Keratinocyte (primary cell): ENCODE measurements at regions not wholly inside any gene's neighbourhood (a gene's known extent, or its start where the extent isn't known, plus 50 kb on each side); places are given as distances from the start of the nearest gene placed in this dataset.

Experiments
- DNase-seq: peaks from one replicate; pipeline ENCODE4 v3.0.0-alpha.2; 2011; ENCODE audit warnings: low read depth, missing footprints, low spot score
- FAIRE-seq: peaks from 2 replicates; lab custom pipeline; 2011; peaks lifted over from hg19 to GRCh38; lab: Jason Lieb, UNC
- H2AFZ ChIP-seq: 2 replicates; pipeline ENCODE4 v1.6.0; 2012; ENCODE audit warnings: low read length, control low read depth, inconsistent platforms; ENCODE audit not compliant: control insufficient read depth
- H3K27ac ChIP-seq: 2 replicates; pipeline ENCODE4 v1.5.1; 2011; ENCODE audit warnings: low read length; ENCODE audit not compliant: control insufficient read depth, insufficient read depth
- H3K27me3 ChIP-seq: 3 replicates; pipeline ENCODE4 v1.6.0; 2011; ENCODE audit warnings: low read length; ENCODE audit not compliant: control insufficient read depth, insufficient read depth; ENCODE audit errors: extremely low read depth
- H3K36me3 ChIP-seq, 2 experiments: 2 replicates in 1 of 2; 3 replicates in 1 of 2; pipeline ENCODE4 v1.5.1; 2011; ENCODE audit warnings: low read length in 2 of 2, mild to moderate bottlenecking in 1 of 2; ENCODE audit not compliant: control insufficient read depth in 2 of 2, insufficient read depth in 2 of 2; ENCODE audit errors: extremely low read depth in 1 of 2
- H3K4me1 ChIP-seq: 3 replicates; pipeline ENCODE4 v1.5.1; 2011; ENCODE audit warnings: low read length; ENCODE audit not compliant: control insufficient read depth, insufficient read depth; ENCODE audit errors: extremely low read depth
- H3K4me2 ChIP-seq: 3 replicates; pipeline ENCODE4 v1.6.0; 2011; ENCODE audit warnings: low read depth, low read length; ENCODE audit not compliant: control insufficient read depth, insufficient read depth; ENCODE audit errors: extremely low read depth
- H3K4me3 ChIP-seq, 3 experiments: fragments of 200-600 bp in 1 of 3; sonication (generic) in 1 of 3; 2 replicates in 2 of 3; 3 replicates in 1 of 3; pipeline ENCODE4 v1.5.1; 2011 to 2016; ENCODE audit warnings: low read length in 3 of 3, mild to moderate bottlenecking in 3 of 3, control low read depth in 2 of 3, inconsistent platforms in 1 of 3, low read depth in 1 of 3, mixed read lengths in 1 of 3, mixed run types in 1 of 3, moderate library complexity in 1 of 3; ENCODE audit not compliant: control insufficient read depth in 2 of 3, insufficient read depth in 2 of 3; ENCODE audit errors: extremely low read depth in 1 of 3
- H3K79me2 ChIP-seq: 2 replicates; pipeline ENCODE4 v1.6.0; 2012; ENCODE audit warnings: low read length; ENCODE audit not compliant: control insufficient read depth, insufficient read depth
- H3K9ac ChIP-seq: 3 replicates; pipeline ENCODE4 v1.6.0; 2011; ENCODE audit warnings: low read length; ENCODE audit not compliant: control insufficient read depth, insufficient read depth; ENCODE audit errors: extremely low read depth
- H3K9me1 ChIP-seq: 3 replicates; pipeline ENCODE4 v1.6.0; 2011; ENCODE audit warnings: low read length; ENCODE audit not compliant: control insufficient read depth, insufficient read depth; ENCODE audit errors: extremely low read depth
- H3K9me3 ChIP-seq: 2 replicates; pipeline ENCODE4 v1.5.1; 2012; ENCODE audit warnings: low read depth, low read length; ENCODE audit not compliant: control insufficient read depth
- H4K20me1 ChIP-seq: 3 replicates; pipeline ENCODE4 v1.6.0; 2011; ENCODE audit warnings: low read length; ENCODE audit not compliant: control insufficient read depth, insufficient read depth; ENCODE audit errors: extremely low read depth
- CTCF ChIP-seq, 3 experiments: IDR thresholded peaks in 1 of 3; conservative IDR thresholded peaks in 1 of 3; optimal IDR thresholded peaks in 1 of 3; 2 replicates in 2 of 3; 3 replicates in 1 of 3; pipeline versions ENCODE3 to v1.5.1; 2011; ENCODE audit warnings: low read length in 3 of 3, mild to moderate bottlenecking in 3 of 3, moderate library complexity in 2 of 3, control low read depth in 1 of 3, inconsistent platforms in 1 of 3; ENCODE audit not compliant: insufficient read depth in 2 of 3; ENCODE audit errors: extremely low read depth in 1 of 3
- EZH2 ChIP-seq: IDR thresholded peaks from one replicate; pipeline ENCODE4 v1.6.1; 2012; ENCODE audit warnings: inconsistent platforms, mild to moderate bottlenecking, low read length, moderate library complexity
- dilution Hi-C: fragments of 300-500 bp; cut with MboI; formaldehyde crosslinking; loops from one replicate; pipeline ENCODE4 v1.7.0; 2020; ENCODE audit warnings: low sequenced_read_pairs; ENCODE audit not compliant: extremely low pct_ligation_motif_present

- Histone ChIP-seq H3K27ac (no peak overlapping the region), H3K4me3 (no peak overlapping the region), H3K9ac (no peak overlapping the region), H4K20me1 (no peaks in the 10 kb centered on the region), H3K9me3 (no peaks in the 10 kb centered on the region), H3K4me1 (peaks cover 10% of the 10 kb centered on the region), H2AFZ (peak overlapping the region; percentile 35), H3K4me2 (peak overlapping the region; percentile 29), H3K9me1 (no peaks in the 10 kb centered on the region), H3K79me2 (no peaks in the 10 kb centered on the region), H3K36me3 (no peaks in the 10 kb centered on the region), H3K27me3 (no peaks in the 10 kb centered on the region)
- TF ChIP-seq EZH2 (no peak), CTCF (optimal IDR thresholded peaks at IDR 0.05 in 1 of 3, IDR thresholded peaks at IDR 0.05 in 1 of 3, conservative IDR thresholded peaks at IDR 0.05 in 1 of 3; ENCODE audit: extremely low read depth in 1 of 3, insufficient read depth in 2 of 3, low read length in 3 of 3) (no peak)
- dilution Hi-C loops: no loop called here
- DNase-seq (no peak), FAIRE-seq (peak; percentile 75)
Measured at GRCh38 chr1:57916041-57916440, 492.2 kb upstream of the DAB1 start.

- H3K27me3 ChIP-seq: no peaks in the 10 kb centered on the region
- no peak overlapping the region for H3K27ac ChIP-seq
- H3K4me1 ChIP-seq: peaks cover 8% of the 10 kb centered on the region
- no peak overlapping the region for H3K4me3 ChIP-seq
- DNase-seq: no peak
- no peaks in the 10 kb centered on the region for H3K9me3 ChIP-seq
- H3K9ac ChIP-seq: no peak overlapping the region
- no peak overlapping the region for H3K4me2 ChIP-seq
- no peaks in the 10 kb centered on the region for H3K9me1 ChIP-seq
- no peak for FAIRE-seq
- H3K36me3 ChIP-seq: no peaks in the 10 kb centered on the region
- no peak overlapping the region for H2AFZ ChIP-seq
- H3K79me2 ChIP-seq: no peaks in the 10 kb centered on the region
- H4K20me1 ChIP-seq: no peaks in the 10 kb centered on the region
- TF ChIP-seq EZH2: no peak
- TF ChIP-seq CTCF (optimal IDR thresholded peaks at IDR 0.05 in 1 of 3, IDR thresholded peaks at IDR 0.05 in 1 of 3, conservative IDR thresholded peaks at IDR 0.05 in 1 of 3; ENCODE audit: extremely low read depth in 1 of 3, insufficient read depth in 2 of 3, low read length in 3 of 3): no peak
- dilution Hi-C loops: no loop called here
Measured at GRCh38 chr1:57911427-57911826, 487.6 kb upstream of the DAB1 start.
